HG03108 (cell line): ENCODE measurements at regions not wholly inside any gene's neighbourhood (a gene's known extent, or its start where the extent isn't known, plus 50 kb on each side); places are given as distances from the start of the nearest gene placed in this dataset.
"Not testable (repeated sequence)": the region's sequence is repeated elsewhere in the genome, so short reads cannot be mapped to it uniquely, and the experiment has no call there.

Experiments used
- ATAC-seq: cut with Tn5 transposase; IDR thresholded peaks from one replicate; pipeline ENCODE4 v1.9.1; 2021; ENCODE audit warnings: moderate library complexity; ENCODE audit not compliant: unreplicated experiment

- no peak for ATAC-seq
These were observed 141.8 kb upstream of the ATP11B start for GRCh38 chr3:182651461-182651860.

- not testable (repeated sequence) for ATAC-seq
These were observed 140.2 kb upstream of the ATP11B start for GRCh38 chr3:182653065-182653464.

- no peak for ATAC-seq
These were observed 124.8 kb upstream of the ATP11B start for GRCh38 chr3:182668541-182668940.

- no peak for ATAC-seq
These were observed 124.3 kb upstream of the ATP11B start for GRCh38 chr3:182668974-182669373.

- no peak for ATAC-seq
These were observed 121.8 kb upstream of the ATP11B start for GRCh38 chr3:182671541-182671940.

GRCh38 chr3:182671942-182672341, 121.4 kb upstream of the ATP11B start:
- no peak for ATAC-seq

GRCh38 chr3:182673336-182673735, 120.0 kb upstream of the ATP11B start:
- ATAC-seq: no peak

GRCh38 chr3:182682263-182683241, 110.8 kb upstream of the ATP11B start:
- peak; percentile 89 for ATAC-seq

- no peak for ATAC-seq
These were observed 109.9 kb upstream of the ATP11B start for GRCh38 chr3:182683453-182683852.

- no peak for ATAC-seq
These were observed 109.4 kb upstream of the ATP11B start for GRCh38 chr3:182683858-182684257.

- no peak for ATAC-seq
These were observed 107.0 kb upstream of the ATP11B start for GRCh38 chr3:182686033-182686886.

GRCh38 chr3:182690172-182690571, 103.1 kb upstream of the ATP11B start:
- ATAC-seq: no peak

GRCh38 chr3:182692021-182692420, 101.3 kb upstream of the ATP11B start:
- peak; percentile 87 for ATAC-seq

GRCh38 chr3:182692695-182693094, 100.6 kb upstream of the ATP11B start:
- no peak for ATAC-seq

GRCh38 chr3:182693723-182694122, 99.6 kb upstream of the ATP11B start:
- no peak for ATAC-seq

GRCh38 chr3:182696916-182697315, 96.4 kb upstream of the ATP11B start:
- ATAC-seq: no peak

GRCh38 chr3:182697345-182697919, 95.9 kb upstream of the ATP11B start:
- ATAC-seq: no peak

GRCh38 chr3:182698078-182698477, 95.2 kb upstream of the ATP11B start:
- ATAC-seq: no peak

GRCh38 chr3:182699550-182700170, 93.6 kb upstream of the ATP11B start:
- no peak for ATAC-seq

GRCh38 chr3:182702216-182702615, 91.1 kb upstream of the ATP11B start:
- no peak for ATAC-seq

- no peak for ATAC-seq
These were observed 90.1 kb upstream of the ATP11B start for GRCh38 chr3:182703233-182703632.
